Stimulated activated CD4-positive, alpha-beta T cell treated with anti-CD3 and anti-CD28 coated beads, Interleukin-2, amount 100 ng/mL, for 4 hours (primary cell): ENCODE measurements at regions not wholly inside any gene's neighbourhood (a gene's known extent, or its start where the extent isn't known, plus 50 kb on each side); places are given as distances from the start of the nearest gene placed in this dataset.
"Not testable (repeated sequence)": the region's sequence is repeated elsewhere in the genome, so short reads cannot be mapped to it uniquely, and the experiment has no call there.

Source experiments
- DNase-seq: peaks from one replicate; pipeline ENCODE4 v3.0.0-alpha.2; 2020; ENCODE audit warnings: low read depth

GRCh38 chr2:105496271-105496670, 97.4 kb upstream of the FHL2 start:
- no peak for DNase-seq

GRCh38 chr2:105494683-105495425, 96.0 kb upstream of the FHL2 start:
- DNase-seq: no peak

- DNase-seq: no peak
Measured at GRCh38 chr2:105490956-105491355, 92.1 kb upstream of the FHL2 start.

- DNase-seq: no peak
Measured at GRCh38 chr2:105490204-105490603, 91.4 kb upstream of the FHL2 start.

GRCh38 chr2:105489168-105489878, 90.5 kb upstream of the FHL2 start:
- DNase-seq: no peak

GRCh38 chr2:105488285-105488684, 89.4 kb upstream of the FHL2 start:
- no peak for DNase-seq

GRCh38 chr2:105487142-105488069, 88.6 kb upstream of the FHL2 start:
- no peak for DNase-seq

GRCh38 chr2:105486762-105487141, 87.9 kb upstream of the FHL2 start:
- DNase-seq: no peak

GRCh38 chr2:105478670-105479069, 79.8 kb upstream of the FHL2 start:
- DNase-seq: no peak

- DNase-seq: not testable (repeated sequence)
Measured at GRCh38 chr2:105477050-105477620, 78.3 kb upstream of the FHL2 start.

GRCh38 chr2:105473011-105473410, 74.2 kb upstream of the FHL2 start:
- no peak for DNase-seq

- no peak for DNase-seq
Measured at GRCh38 chr2:105470979-105471378, 72.1 kb upstream of the FHL2 start.

- DNase-seq: no peak
Measured at GRCh38 chr2:105469781-105470180, 70.9 kb upstream of the FHL2 start.

- DNase-seq: no peak
Measured at GRCh38 chr2:105468582-105469042, 69.8 kb upstream of the FHL2 start.

- DNase-seq: no peak
Measured at GRCh38 chr2:105464325-105464724, 65.5 kb upstream of the FHL2 start.

- DNase-seq: no peak
Measured at GRCh38 chr2:105460048-105460732, 61.3 kb upstream of the FHL2 start.

GRCh38 chr2:105458076-105458475, 59.2 kb upstream of the FHL2 start:
- no peak for DNase-seq

- DNase-seq: no peak
Measured at GRCh38 chr2:105455488-105456003, 56.7 kb upstream of the FHL2 start.

GRCh38 chr2:105454801-105455485, 56.1 kb upstream of the FHL2 start:
- DNase-seq: no peak

GRCh38 chr2:105451571-105452166, 52.8 kb upstream of the FHL2 start:
- no peak for DNase-seq
